HCT116 (cell line): ENCODE measurements at regions not wholly inside any gene's neighbourhood (a gene's known extent, or its start where the extent isn't known, plus 50 kb on each side); places are given as distances from the start of the nearest gene placed in this dataset.
A peak's percentile ranks its signal among the peaks of the same experiment; 100 is the strongest.

Experiments used
- ATAC-seq: fragments of 200-7000 bp; cut with Tn5 transposase; 2 replicates; pipeline ENCODE4 v1.9.1; 2020; ENCODE audit warnings: mild to moderate bottlenecking, moderate library complexity
- BruUV-seq: library from RNA; stranded (reverse); fragments of 400-500 nt; replicated peaks from 2 replicates; lab custom pipeline; 2021; lab: Mats Ljungman, UMichigan
- CTCF ChIA-PET: fragments of 300-600 bp; sonication (Branson Sonifier 250); formaldehyde crosslinking; loops from one replicate; lab custom pipeline; 2021; ENCODE audit warnings: antibody characterized with exemption; lab: Charles Lee
- POLR2A ChIA-PET: fragments of 300-600, 350-600 bp; sonication (Branson Sonifier 250); formaldehyde crosslinking; loops from one replicate; lab custom pipeline; 2021; ENCODE audit warnings: antibody characterized with exemption; lab: Charles Lee
- RAD21 ChIA-PET, 2 experiments: fragments of 300-600 bp; sonication (Branson Sonifier 250); formaldehyde crosslinking; loops; one replicate each; lab custom pipeline; 2023; ENCODE audit warnings: low total read pairs in 2 of 2; ENCODE audit not compliant: uncharacterized antibody in 2 of 2, unreplicated experiment in 2 of 2, low non-redundant PET in 1 of 2; lab: Charles Lee
- DNase-seq: peaks from one replicate; pipeline ENCODE4 v3.0.0-alpha.2; 2010; ENCODE audit warnings: low read depth, low spot score
- H2AFZ ChIP-seq: fragments of 200-600 bp; shearing (Covaris generic), sonication (generic); 2 replicates; pipeline ENCODE4 v1.6.1; 2017; ENCODE audit warnings: low read depth, mixed run types, mixed read lengths, antibody characterized with exemption, low read length; ENCODE audit not compliant: poor library complexity, severe bottlenecking
- H3K27ac ChIP-seq: 2 replicates; pipeline ENCODE4 v1.5.1; 2012; ENCODE audit warnings: low read depth, low read length
- H3K27me3 ChIP-seq: fragments of 200-600 bp; sonication (generic); 2 replicates; pipeline ENCODE4 v1.6.1; 2016; ENCODE audit warnings: mixed run types, low read length, mixed read lengths; ENCODE audit not compliant: insufficient read depth
- H3K36me3 ChIP-seq, 2 experiments: fragments of 200-500 bp in 1 of 2; fragments of 200-600 bp in 1 of 2; sonication (Bioruptor generic) in 1 of 2; sonication (generic) in 1 of 2; 2 replicates each; pipeline versions ENCODE4 v1.5.1 to v1.6.1; 2014 to 2016; ENCODE audit warnings: low read length in 2 of 2, inconsistent platforms in 1 of 2, mixed read lengths in 1 of 2, mixed run types in 1 of 2; ENCODE audit not compliant: insufficient read depth in 2 of 2, control insufficient read depth in 1 of 2
- H3K4me1 ChIP-seq, 2 experiments: fragments of 200-600 bp in 1 of 2; sonication (generic) in 1 of 2; 2 replicates each; pipeline versions ENCODE4 v1.5.1 to v1.6.1; 2012 to 2017; ENCODE audit warnings: low read length in 2 of 2, inconsistent platforms in 1 of 2, mild to moderate bottlenecking in 1 of 2, mixed read lengths in 1 of 2, mixed run types in 1 of 2, moderate library complexity in 1 of 2; ENCODE audit not compliant: insufficient read depth in 2 of 2, control insufficient read depth in 1 of 2
- H3K4me2 ChIP-seq: fragments of 200-600 bp; sonication (generic); 2 replicates; pipeline ENCODE4 v1.6.1; 2017; ENCODE audit warnings: mixed run types, low read length, mixed read lengths
- H3K4me3 ChIP-seq, 2 experiments: fragments of 200-600 bp in 1 of 2; sonication (generic) in 1 of 2; replicated peaks in 1 of 2; 2 replicates each; pipeline ENCODE4 v1.5.1; 2011 to 2016; ENCODE audit warnings: low read length in 2 of 2, control low read depth in 1 of 2, low read depth in 1 of 2, mild to moderate bottlenecking in 1 of 2, mixed read lengths in 1 of 2, mixed run types in 1 of 2
- H3K79me2 ChIP-seq: fragments of 200-600 bp; sonication (generic); 2 replicates; pipeline ENCODE4 v1.6.1; 2017; ENCODE audit warnings: mild to moderate bottlenecking, mixed run types, low read length, moderate library complexity, mixed read lengths; ENCODE audit not compliant: insufficient read depth
- H3K9ac ChIP-seq: fragments of 200-600 bp; sonication (generic); 2 replicates; pipeline ENCODE4 v1.6.1; 2016; ENCODE audit warnings: low read length, mixed read lengths
- H3K9me2 ChIP-seq: fragments of 200-600 bp; sonication (generic), shearing (Covaris generic); 2 replicates; pipeline ENCODE4 v1.6.1; 2017; ENCODE audit warnings: mixed run types, mild to moderate bottlenecking, moderate library complexity; ENCODE audit not compliant: insufficient read depth
- H3K9me3 ChIP-seq, 2 experiments: fragments of 200-500 bp in 1 of 2; fragments of 200-600 bp in 1 of 2; sonication (Bioruptor generic) in 1 of 2; sonication (generic) in 1 of 2; 2 replicates each; pipeline ENCODE4 v1.6.1; 2014 to 2017; ENCODE audit warnings: low read length in 2 of 2, mixed read lengths in 2 of 2, inconsistent platforms in 1 of 2, low read depth in 1 of 2, mild to moderate bottlenecking in 1 of 2, mixed run types in 1 of 2, moderate library complexity in 1 of 2; ENCODE audit not compliant: control insufficient read depth in 1 of 2, insufficient read depth in 1 of 2
- H4K20me1 ChIP-seq: fragments of 200-600 bp; sonication (generic), shearing (Covaris generic); 2 replicates; pipeline ENCODE4 v1.6.1; 2017; ENCODE audit warnings: mixed run types, mild to moderate bottlenecking, moderate library complexity; ENCODE audit not compliant: insufficient read depth
- CEBPB ChIP-seq: IDR thresholded peaks from 2 replicates; pipeline ENCODE4 v1.6.1; 2012; ENCODE audit warnings: low read depth
- EGR1 ChIP-seq: IDR thresholded peaks from 2 replicates; pipeline ENCODE4 v1.6.1; 2012; ENCODE audit warnings: low read depth
- ELF1 ChIP-seq: IDR thresholded peaks from 2 replicates; pipeline ENCODE4 v1.6.1; 2012; ENCODE audit warnings: low read depth, borderline replicate concordance
- EZH2 ChIP-seq: fragments of 200-600 bp; sonication (generic); IDR thresholded peaks from 2 replicates; pipeline ENCODE4 v1.6.1; 2017; ENCODE audit warnings: antibody characterized with exemption, mixed run types
- EZH2phosphoT487 ChIP-seq: fragments of 200-600 bp; IDR thresholded peaks from 2 replicates; pipeline ENCODE4 v1.6.1; 2018; ENCODE audit warnings: antibody characterized with exemption, borderline replicate concordance
- FOSL1 ChIP-seq: IDR thresholded peaks from 2 replicates; pipeline ENCODE4 v1.6.1; 2012; ENCODE audit warnings: low read depth
- JUND ChIP-seq: IDR thresholded peaks from 2 replicates; pipeline ENCODE4 v1.6.1; 2012
- POLR2AphosphoS5 ChIP-seq: IDR thresholded peaks from 2 replicates; pipeline ENCODE4 v1.6.1; 2011; ENCODE audit warnings: mild to moderate bottlenecking, low read depth, low read length, moderate library complexity
- RAD21 ChIP-seq: IDR thresholded peaks from 2 replicates; pipeline ENCODE4 v1.6.1; 2012; ENCODE audit warnings: low read depth, mild to moderate bottlenecking
- SIN3A ChIP-seq: IDR thresholded peaks from 2 replicates; pipeline ENCODE4 v1.6.1; 2012; ENCODE audit warnings: low read depth
- SP1 ChIP-seq: IDR thresholded peaks from 2 replicates; pipeline ENCODE4 v1.6.1; 2012; ENCODE audit warnings: low read depth
- TCF7L2 ChIP-seq: IDR thresholded peaks from 2 replicates; pipeline ENCODE4 v1.7.0; 2011; ENCODE audit warnings: borderline replicate concordance, inconsistent platforms; ENCODE audit not compliant: insufficient read depth, insufficient read length; ENCODE audit errors: extremely low read depth
- YY1 ChIP-seq: IDR thresholded peaks from 2 replicates; pipeline ENCODE4 v1.6.1; 2011; ENCODE audit warnings: low read length, low read depth, moderate library complexity, mild to moderate bottlenecking; ENCODE audit not compliant: insufficient replicate concordance; ENCODE audit errors: extremely low read depth
- ZFX ChIP-seq: fragments of 450-650 bp; IDR thresholded peaks from 2 replicates; pipeline ENCODE4 v1.6.1; 2017
- ZNF274 ChIP-seq: fragments of 200-500 bp; sonication (Bioruptor generic); IDR thresholded peaks from 2 replicates; pipeline ENCODE4 v1.6.1; 2014; ENCODE audit warnings: mild to moderate bottlenecking, low read depth, low read length, inconsistent platforms
- intact Hi-C: fragments of 100-400 bp; cut with micrococcal nuclease; formaldehyde crosslinking; loops from 2 replicates; pipeline ENCODE4 v1.10.0; 2022
- TF ChIP-seq, protein P1 (sequence below): IDR thresholded peaks from 2 replicates; pipeline ENCODE4 v1.6.1; 2012
- TF ChIP-seq, protein P2 (sequence below): IDR thresholded peaks from 2 replicates; pipeline ENCODE4 v1.6.1; 2012; ENCODE audit warnings: low read depth
- TF ChIP-seq, protein P3 (sequence below): IDR thresholded peaks from 2 replicates; pipeline ENCODE4 v1.6.1; 2012
- TF ChIP-seq, protein P4 (sequence below): IDR thresholded peaks from 2 replicates; pipeline ENCODE4 v1.6.1; 2011; ENCODE audit warnings: mild to moderate bottlenecking, low read length, moderate library complexity; ENCODE audit not compliant: insufficient replicate concordance; ENCODE audit errors: extremely low read depth

DNA sequence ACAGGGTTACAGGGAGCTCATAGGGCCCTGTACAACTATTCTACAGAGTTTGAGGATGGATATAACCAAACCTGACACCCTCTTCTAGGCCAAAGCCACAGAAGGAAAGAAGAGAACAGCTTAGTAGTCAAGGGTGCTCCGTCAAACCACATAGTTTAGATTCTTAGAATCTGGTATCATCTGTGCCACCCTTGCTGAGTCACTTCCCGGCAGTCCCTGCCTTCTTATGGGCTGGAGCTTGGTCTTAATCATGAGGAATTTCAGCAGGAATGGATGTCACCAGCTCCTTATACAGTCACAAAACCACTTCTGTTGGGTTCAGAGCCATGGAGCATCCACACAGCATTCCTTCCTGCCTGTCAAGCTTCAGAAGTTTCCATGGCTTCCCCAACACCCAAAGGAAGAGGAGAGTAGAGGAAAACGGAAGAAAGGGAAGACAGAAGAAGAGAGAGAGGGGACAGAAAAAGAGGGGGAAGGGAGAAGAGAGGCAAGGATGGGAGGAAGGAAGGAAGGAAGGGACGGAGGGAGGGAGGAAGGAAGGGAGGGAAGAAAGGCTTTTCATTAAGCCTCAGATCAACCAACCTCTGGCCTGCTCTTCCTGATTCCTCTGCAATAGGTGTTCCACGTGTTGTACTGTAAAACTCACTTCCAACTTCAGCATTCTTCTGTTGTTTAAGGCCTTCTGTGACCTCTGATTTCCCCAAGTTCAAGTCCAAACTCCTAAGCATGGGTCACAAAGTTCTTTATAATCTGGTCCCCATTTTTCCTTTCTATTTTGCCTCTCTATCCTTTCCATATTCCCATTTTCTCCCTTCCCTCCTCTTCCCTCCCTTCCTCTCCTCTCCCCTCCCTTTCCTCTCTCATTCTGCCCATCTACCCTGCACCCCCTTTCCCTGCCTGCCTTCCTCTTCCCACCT lies 246.1 kb upstream of the TNP1 start:
- peak; percentile 80 for DNase-seq
- Histone ChIP-seq H2AFZ (peak overlapping the region; percentile 12), H3K27ac (peak overlapping the region; percentile 55), H4K20me1 (no peaks in the 10 kb centered on the region), H3K9ac (peak overlapping the region; percentile 22; the same call in 1 of the 2 replicates), H3K27me3 (no peaks in the 10 kb centered on the region), H3K4me1 (peaks cover 14 to 54% of the 10 kb centered on the region in 2 experiments), H3K36me3 (no peaks in the 10 kb centered on the region), H3K79me2 (no peaks in the 10 kb centered on the region), H3K9me3 (no peaks in the 10 kb centered on the region), H3K4me3 (peak overlapping the region; percentile 1 to 37; a peak in 3 of 4 replicates), H3K9me2 (no peaks in the 10 kb centered on the region), H3K4me2 (peak overlapping the region; percentile 74)
- ChIA-PET POLR2A (interaction anchor here (0.8 to 1.6 kb wide), 3 partner anchors 10 to 41 kb away, joined by 3 to 4 read pairs (median 3); no protein-coding TSS in a partner anchor), RAD21 (no interaction called here), CTCF (interaction anchor here (0.6 to 1.3 kb wide), 6 partner anchors 42 to 1298 kb away, joined by 3 to 6 read pairs (median 4); partner anchors contain the start of gene IGFBP5)
- peak; percentile 88 for ATAC-seq
- BruUV-seq, result no TSS peak
- intact Hi-C loops, result no loop called here
- TF ChIP-seq TCF7L2 (no peak), JUND (peak; percentile 83), YY1 (peak; percentile 42), ELF1 (no peak), ZNF274 (no peak), RAD21 (no peak), EZH2phosphoT487 (no peak), SP1 (peak; percentile 73), EZH2 (no peak), POLR2AphosphoS5 (peak; percentile 57; the same call in 1 of the 2 replicates), ZFX (no peak), CEBPB (no peak), SIN3A (no peak), FOSL1 (peak; percentile 83), EGR1 (no peak)
- TF ChIP-seq, protein P1, sequence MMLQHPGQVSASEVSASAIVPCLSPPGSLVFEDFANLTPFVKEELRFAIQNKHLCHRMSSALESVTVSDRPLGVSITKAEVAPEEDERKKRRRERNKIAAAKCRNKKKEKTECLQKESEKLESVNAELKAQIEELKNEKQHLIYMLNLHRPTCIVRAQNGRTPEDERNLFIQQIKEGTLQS, result no peak
- TF ChIP-seq, protein P2, sequence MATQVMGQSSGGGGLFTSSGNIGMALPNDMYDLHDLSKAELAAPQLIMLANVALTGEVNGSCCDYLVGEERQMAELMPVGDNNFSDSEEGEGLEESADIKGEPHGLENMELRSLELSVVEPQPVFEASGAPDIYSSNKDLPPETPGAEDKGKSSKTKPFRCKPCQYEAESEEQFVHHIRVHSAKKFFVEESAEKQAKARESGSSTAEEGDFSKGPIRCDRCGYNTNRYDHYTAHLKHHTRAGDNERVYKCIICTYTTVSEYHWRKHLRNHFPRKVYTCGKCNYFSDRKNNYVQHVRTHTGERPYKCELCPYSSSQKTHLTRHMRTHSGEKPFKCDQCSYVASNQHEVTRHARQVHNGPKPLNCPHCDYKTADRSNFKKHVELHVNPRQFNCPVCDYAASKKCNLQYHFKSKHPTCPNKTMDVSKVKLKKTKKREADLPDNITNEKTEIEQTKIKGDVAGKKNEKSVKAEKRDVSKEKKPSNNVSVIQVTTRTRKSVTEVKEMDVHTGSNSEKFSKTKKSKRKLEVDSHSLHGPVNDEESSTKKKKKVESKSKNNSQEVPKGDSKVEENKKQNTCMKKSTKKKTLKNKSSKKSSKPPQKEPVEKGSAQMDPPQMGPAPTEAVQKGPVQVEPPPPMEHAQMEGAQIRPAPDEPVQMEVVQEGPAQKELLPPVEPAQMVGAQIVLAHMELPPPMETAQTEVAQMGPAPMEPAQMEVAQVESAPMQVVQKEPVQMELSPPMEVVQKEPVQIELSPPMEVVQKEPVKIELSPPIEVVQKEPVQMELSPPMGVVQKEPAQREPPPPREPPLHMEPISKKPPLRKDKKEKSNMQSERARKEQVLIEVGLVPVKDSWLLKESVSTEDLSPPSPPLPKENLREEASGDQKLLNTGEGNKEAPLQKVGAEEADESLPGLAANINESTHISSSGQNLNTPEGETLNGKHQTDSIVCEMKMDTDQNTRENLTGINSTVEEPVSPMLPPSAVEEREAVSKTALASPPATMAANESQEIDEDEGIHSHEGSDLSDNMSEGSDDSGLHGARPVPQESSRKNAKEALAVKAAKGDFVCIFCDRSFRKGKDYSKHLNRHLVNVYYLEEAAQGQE, result no peak
- TF ChIP-seq, protein P3, sequence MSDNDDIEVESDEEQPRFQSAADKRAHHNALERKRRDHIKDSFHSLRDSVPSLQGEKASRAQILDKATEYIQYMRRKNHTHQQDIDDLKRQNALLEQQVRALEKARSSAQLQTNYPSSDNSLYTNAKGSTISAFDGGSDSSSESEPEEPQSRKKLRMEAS, result no peak
- TF ChIP-seq, protein P4, sequence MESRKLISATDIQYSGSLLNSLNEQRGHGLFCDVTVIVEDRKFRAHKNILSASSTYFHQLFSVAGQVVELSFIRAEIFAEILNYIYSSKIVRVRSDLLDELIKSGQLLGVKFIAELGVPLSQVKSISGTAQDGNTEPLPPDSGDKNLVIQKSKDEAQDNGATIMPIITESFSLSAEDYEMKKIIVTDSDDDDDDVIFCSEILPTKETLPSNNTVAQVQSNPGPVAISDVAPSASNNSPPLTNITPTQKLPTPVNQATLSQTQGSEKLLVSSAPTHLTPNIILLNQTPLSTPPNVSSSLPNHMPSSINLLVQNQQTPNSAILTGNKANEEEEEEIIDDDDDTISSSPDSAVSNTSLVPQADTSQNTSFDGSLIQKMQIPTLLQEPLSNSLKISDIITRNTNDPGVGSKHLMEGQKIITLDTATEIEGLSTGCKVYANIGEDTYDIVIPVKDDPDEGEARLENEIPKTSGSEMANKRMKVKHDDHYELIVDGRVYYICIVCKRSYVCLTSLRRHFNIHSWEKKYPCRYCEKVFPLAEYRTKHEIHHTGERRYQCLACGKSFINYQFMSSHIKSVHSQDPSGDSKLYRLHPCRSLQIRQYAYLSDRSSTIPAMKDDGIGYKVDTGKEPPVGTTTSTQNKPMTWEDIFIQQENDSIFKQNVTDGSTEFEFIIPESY, result no peak
